ENCODE measurements at regions not wholly inside any gene's neighbourhood (a gene's known extent, or its start where the extent isn't known, plus 50 kb on each side); places are given as distances from the start of the nearest gene placed in this dataset.

- Histone ChIP-seq H4K20me1 (ENCODE audit: insufficient read depth) (no peaks in the 10 kb centered on the region), H3K4me1 (replicated peaks; ENCODE audit: insufficient read depth) (no peaks in the 10 kb centered on the region), H2AFZ (no peak overlapping the region), H3K9me3 (ENCODE audit: insufficient read depth, low read depth) (no peaks in the 10 kb centered on the region), H3F3A (ENCODE audit: insufficient read depth, low read depth) (no peaks in the 10 kb centered on the region), H3K79me2 (ENCODE audit: low read depth) (no peaks in the 10 kb centered on the region), H3K27me3 (ENCODE audit: insufficient read depth, low read depth) (no peaks in the 10 kb centered on the region), H3K4me3 (no peak overlapping the region), H3K4me2 (no peak overlapping the region), H3K9me2 (ENCODE audit: insufficient read depth) (no peaks in the 10 kb centered on the region; the same call in 1 of the 2 replicates), H3K27ac (no peak overlapping the region), H3K36me3 (ENCODE audit: low read depth) (no peaks in the 10 kb centered on the region)
- CTCF ChIA-PET = no interaction called here
- POLR2A ChIA-PET (ENCODE audit: unreplicated experiment) = no interaction called here
- no peak for TF ChIP-seq CTCF (conservative IDR thresholded peaks at IDR 0.05)
- BruUV-seq (replicated peaks) = no TSS peak
- no peak for DNase-seq
- intact Hi-C loops (cut with micrococcal nuclease; ENCODE audit: unreplicated experiment) = no loop called here
These were observed 1420.4 kb upstream of the PRMT6 start for GRCh38 chr1:105636052-105636451.

GRCh38 chr1:105641407-105641806, 1415.1 kb upstream of the PRMT6 start:
- no peak overlapping the region for H3K4me3 ChIP-seq
- H3F3A ChIP-seq (ENCODE audit: insufficient read depth, low read depth) = no peaks in the 10 kb centered on the region
- H3K9me3 ChIP-seq (ENCODE audit: insufficient read depth, low read depth) = no peaks in the 10 kb centered on the region
- POLR2A ChIA-PET (ENCODE audit: unreplicated experiment) = no interaction called here
- CTCF ChIA-PET = no interaction called here
- no peak overlapping the region for H3K27ac ChIP-seq
- H2AFZ ChIP-seq = no peak overlapping the region
- no peak for TF ChIP-seq CTCF (conservative IDR thresholded peaks at IDR 0.05)
- no peak for TF ChIP-seq EZH2 (IDR thresholded peaks at IDR 0.05; ENCODE audit: low read depth)
- DNase-seq = no peak
- no peaks in the 10 kb centered on the region for H3K36me3 ChIP-seq (ENCODE audit: low read depth)
- no peaks in the 10 kb centered on the region for H3K27me3 ChIP-seq (ENCODE audit: insufficient read depth, low read depth)
- no peaks in the 10 kb centered on the region for H4K20me1 ChIP-seq (ENCODE audit: insufficient read depth)
- H3K4me2 ChIP-seq = no peak overlapping the region
- intact Hi-C loops (cut with micrococcal nuclease; ENCODE audit: unreplicated experiment) = no loop called here
- H3K79me2 ChIP-seq (ENCODE audit: low read depth) = no peaks in the 10 kb centered on the region
- H3K9me2 ChIP-seq (ENCODE audit: insufficient read depth) = no peaks in the 10 kb centered on the region; the same call in 1 of the 2 replicates
- BruUV-seq (replicated peaks) = no TSS peak
- no peaks in the 10 kb centered on the region for H3K4me1 ChIP-seq (replicated peaks; ENCODE audit: insufficient read depth)

- H3F3A ChIP-seq (ENCODE audit: insufficient read depth, low read depth) = no peaks in the 10 kb centered on the region
- H3K27ac ChIP-seq = no peak overlapping the region
- no peak overlapping the region for H2AFZ ChIP-seq
- no peaks in the 10 kb centered on the region for H3K9me2 ChIP-seq (ENCODE audit: insufficient read depth)
- H3K4me1 ChIP-seq (replicated peaks; ENCODE audit: insufficient read depth) = no peaks in the 10 kb centered on the region
- BruUV-seq (replicated peaks) = no TSS peak
- no peak overlapping the region for H3K4me3 ChIP-seq
- POLR2A ChIA-PET (ENCODE audit: unreplicated experiment) = no interaction called here
- H3K27me3 ChIP-seq (ENCODE audit: insufficient read depth, low read depth) = no peaks in the 10 kb centered on the region
- no peak overlapping the region for H3K4me2 ChIP-seq
- no peaks in the 10 kb centered on the region for H4K20me1 ChIP-seq (ENCODE audit: insufficient read depth)
- intact Hi-C loops (cut with micrococcal nuclease; ENCODE audit: unreplicated experiment) = no loop called here
- H3K36me3 ChIP-seq (ENCODE audit: low read depth) = no peaks in the 10 kb centered on the region
- TF ChIP-seq CTCF (conservative IDR thresholded peaks at IDR 0.05) = no peak
- no peak for TF ChIP-seq EZH2 (IDR thresholded peaks at IDR 0.05; ENCODE audit: low read depth)
- no peaks in the 10 kb centered on the region for H3K79me2 ChIP-seq (ENCODE audit: low read depth)
- CTCF ChIA-PET = interaction anchor here (0.7 kb wide), 1 partner anchor 27 kb away, joined by 9 read pairs; no protein-coding TSS in a partner anchor
- no peaks in the 10 kb centered on the region for H3K9me3 ChIP-seq (ENCODE audit: insufficient read depth, low read depth)
- DNase-seq = no peak
These were observed 1404.4 kb upstream of the PRMT6 start for GRCh38 chr1:105652109-105652508.

Measured in PC-9 (cell line).